HepG2 (cell line): ENCODE measurements at regions not wholly inside any gene's neighbourhood (a gene's known extent, or its start where the extent isn't known, plus 50 kb on each side); places are given as distances from the start of the nearest gene placed in this dataset.

ENCODE experiments used
- ATRX ChIP-seq: sonication (generic); formaldehyde crosslinking; IDR thresholded peaks from 2 replicates; pipeline ENCODE4 v1.4.0; 2020; ENCODE audit warnings: missing genetic modification reagents, borderline replicate concordance
- CENPT ChIP-seq: sonication (generic); formaldehyde crosslinking; IDR thresholded peaks from 2 replicates; pipeline ENCODE4 v1.8.0; 2022; ENCODE audit warnings: low read depth, mild to moderate bottlenecking, moderate library complexity, missing genetic modification reagents
- CSRNP1 ChIP-seq: sonication (generic); formaldehyde crosslinking; IDR thresholded peaks from 2 replicates; pipeline ENCODE4 v1.8.1; 2023; ENCODE audit warnings: mild to moderate bottlenecking, missing genetic modification reagents
- GPBP1L1 ChIP-seq: sonication (generic); formaldehyde crosslinking; IDR thresholded peaks from 2 replicates; pipeline ENCODE4 v1.5.0; 2020; ENCODE audit warnings: mild to moderate bottlenecking, missing genetic modification reagents
- JUNB ChIP-seq: sonication (generic); formaldehyde crosslinking; IDR thresholded peaks from 2 replicates; pipeline ENCODE4 v1.8.0; 2022; ENCODE audit warnings: missing genetic modification reagents, mild to moderate bottlenecking, borderline replicate concordance
- RBAK ChIP-seq: sonication (generic); formaldehyde crosslinking; IDR thresholded peaks from 2 replicates; pipeline ENCODE4 v1.5.1; 2020; ENCODE audit warnings: mild to moderate bottlenecking, missing genetic modification reagents
- SAP130 ChIP-seq: IDR thresholded peaks from 2 replicates; pipeline ENCODE4 v1.6.1; 2016; ENCODE audit warnings: low read depth
- STAT6 ChIP-seq: sonication (generic); formaldehyde crosslinking; IDR thresholded peaks from 2 replicates; pipeline ENCODE4 v1.4.0; 2020; ENCODE audit warnings: missing genetic modification reagents, mild to moderate bottlenecking, borderline replicate concordance
- ZNF24 ChIP-seq: fragments of 450-650 bp; IDR thresholded peaks from 2 replicates; pipeline ENCODE4 v1.6.1; 2017; ENCODE audit warnings: antibody characterized with exemption, mild to moderate bottlenecking
- ZNF431 ChIP-seq: sonication (generic); formaldehyde crosslinking; IDR thresholded peaks from 2 replicates; pipeline ENCODE4 v1.9.0; 2022; ENCODE audit warnings: missing genetic modification reagents, low read depth, mild to moderate bottlenecking, borderline replicate concordance
- ZNF44 ChIP-seq: sonication (generic); formaldehyde crosslinking; IDR thresholded peaks from 2 replicates; pipeline ENCODE4 v1.5.1; 2020; ENCODE audit warnings: mild to moderate bottlenecking, missing genetic modification reagents
- ZNF552 ChIP-seq: sonication (generic); formaldehyde crosslinking; IDR thresholded peaks from 2 replicates; pipeline ENCODE4 v1.9.0; 2022; ENCODE audit warnings: missing genetic modification reagents, mild to moderate bottlenecking, borderline replicate concordance
- ZNF646 ChIP-seq: sonication (generic); formaldehyde crosslinking; IDR thresholded peaks from 2 replicates; pipeline ENCODE4 v1.9.0; 2021; ENCODE audit warnings: mild to moderate bottlenecking, missing genetic modification reagents
- ZNF770 ChIP-seq: sonication (generic); formaldehyde crosslinking; IDR thresholded peaks from 2 replicates; pipeline ENCODE4 v1.5.0; 2020; ENCODE audit warnings: mild to moderate bottlenecking, missing genetic modification reagents

GRCh38 chr4:170772429-170772828, 682.7 kb upstream of the AADAT start (continued):
- TF ChIP-seq ZNF44 (CRISPR knock-in tag) (no peak), ATRX (CRISPR knock-in tag) (no peak), STAT6 (no peak), CSRNP1 (CRISPR knock-in tag) (no peak), ZNF431 (no peak), JUNB (CRISPR knock-in tag) (no peak), CENPT (CRISPR knock-in tag) (no peak), ZNF552 (no peak), GPBP1L1 (CRISPR knock-in tag) (no peak), RBAK (CRISPR knock-in tag) (no peak), ZNF770 (no peak), SAP130 (CRISPR knock-in tag) (no peak), ZNF24 (no peak), ZNF646 (CRISPR knock-in tag) (no peak)
- TF ChIP-seq, all 625 proteins: peak for 0
